Uterus (tissue), 3 donors: ENCODE measurements at regions not wholly inside any gene's neighbourhood (a gene's known extent, or its start where the extent isn't known, plus 50 kb on each side); places are given as distances from the start of the nearest gene placed in this dataset.

ENCODE experiments used
- DNase-seq, 2 donors: peaks; one replicate each; pipeline ENCODE4 v3.0.0-alpha.2; 2019 to 2020
- H3K27ac ChIP-seq, 2 donors: fragments of 200-600 bp; sonication (generic); 1 replicate in 1 of 2; 2 replicates in 1 of 2; pipeline ENCODE4 v1.5.1; 2016 to 2018
- H3K27me3 ChIP-seq, 2 donors: fragments of 200-600 bp; sonication (generic); one replicate each; pipeline ENCODE4 v1.5.1; 2018 to 2019; ENCODE audit warnings: control low read depth in 1 of 2
- H3K36me3 ChIP-seq, 2 donors: fragments of 200-600 bp; sonication (generic); one replicate each; pipeline ENCODE4 v1.5.1; 2019; ENCODE audit warnings: control low read depth in 1 of 2
- H3K4me1 ChIP-seq, 2 donors: fragments of 200-600 bp; sonication (generic); one replicate each; pipeline ENCODE4 v1.5.1; 2018 to 2019; ENCODE audit warnings: control low read depth in 1 of 2
- H3K4me3 ChIP-seq, 2 donors: fragments of 200-600 bp; sonication (generic); 1 replicate in 1 of 2; 2 replicates in 1 of 2; pipeline ENCODE4 v1.5.1; 2018 to 2019; ENCODE audit warnings: mild to moderate bottlenecking in 1 of 2
- H3K9me3 ChIP-seq, 2 donors: fragments of 200-600 bp; sonication (generic); one replicate each; pipeline ENCODE4 v1.5.1; 2019; ENCODE audit warnings: control low read depth in 1 of 2
- CTCF ChIP-seq, 4 experiments: fragments of 200-600 bp in 2 of 4; fragments of 450-650 bp in 2 of 4; sonication (generic) in 2 of 4; IDR thresholded peaks; one replicate each; pipeline ENCODE4 v1.5.1; 2016 to 2019; ENCODE audit warnings: antibody characterized with exemption in 4 of 4, mild to moderate bottlenecking in 2 of 4, moderate library complexity in 1 of 4
- POLR2A ChIP-seq, 2 donors: fragments of 450-650 bp; IDR thresholded peaks; one replicate each; pipeline ENCODE4 v1.6.1; 2016; ENCODE audit warnings: antibody characterized with exemption in 2 of 2, mild to moderate bottlenecking in 1 of 2, moderate library complexity in 1 of 2
- intact Hi-C: fragments of 100-400 bp; cut with DNase I; formaldehyde crosslinking; loops from one replicate; pipeline ENCODE4 v1.15.1; 2023; ENCODE audit warnings: low total_unique reads
- donor health status: DM: yes; HTN: yes; CAD: no.

GRCh38 chr13:63855457-63856118 is 2439.9 kb upstream of the PCDH20 start:
- H3K9me3 ChIP-seq: no peaks in the 10 kb centered on the region
- no peaks in the 10 kb centered on the region for H3K27me3 ChIP-seq
- no peak overlapping the region for H3K4me3 ChIP-seq
- H3K27ac ChIP-seq: no peak overlapping the region
- intact Hi-C loops: no loop called here
- TF ChIP-seq CTCF (IDR thresholded peaks at IDR 0.05) (no peak), POLR2A (IDR thresholded peaks at IDR 0.05) (no peak)
- DNase-seq: no peak
- no peaks in the 10 kb centered on the region for H3K4me1 ChIP-seq
- no peaks in the 10 kb centered on the region for H3K36me3 ChIP-seq

GRCh38 chr13:63853816-63854215 is 2438.2 kb upstream of the PCDH20 start:
- no peak overlapping the region for H3K27ac ChIP-seq
- intact Hi-C loops: no loop called here
- no peaks in the 10 kb centered on the region for H3K27me3 ChIP-seq
- H3K4me3 ChIP-seq: no peak overlapping the region
- no peak for DNase-seq
- no peaks in the 10 kb centered on the region for H3K4me1 ChIP-seq
- H3K9me3 ChIP-seq: no peaks in the 10 kb centered on the region
- no peak for TF ChIP-seq POLR2A (IDR thresholded peaks at IDR 0.05)
- no peak for TF ChIP-seq CTCF (IDR thresholded peaks at IDR 0.05)
- no peaks in the 10 kb centered on the region for H3K36me3 ChIP-seq

GRCh38 chr13:63851526-63851925 is 2435.9 kb upstream of the PCDH20 start:
- Histone ChIP-seq H3K4me3 (no peak overlapping the region), H3K27ac (no peak overlapping the region), H3K36me3 (no peaks in the 10 kb centered on the region), H3K4me1 (no peaks in the 10 kb centered on the region), H3K9me3 (no peaks in the 10 kb centered on the region), H3K27me3 (no peaks in the 10 kb centered on the region)
- DNase-seq: no peak
- TF ChIP-seq CTCF (IDR thresholded peaks at IDR 0.05) (no peak), POLR2A (IDR thresholded peaks at IDR 0.05) (no peak)
- intact Hi-C loops: no loop called here

GRCh38 chr13:63843766-63844699 is 2428.4 kb upstream of the PCDH20 start:
- no peaks in the 10 kb centered on the region for H3K9me3 ChIP-seq
- TF ChIP-seq POLR2A (IDR thresholded peaks at IDR 0.05) (no peak), CTCF (IDR thresholded peaks at IDR 0.05) (no peak)
- H3K36me3 ChIP-seq: no peaks in the 10 kb centered on the region
- DNase-seq: no peak
- intact Hi-C loops: no loop called here
- H3K27me3 ChIP-seq: no peaks in the 10 kb centered on the region
- H3K4me1 ChIP-seq: no peaks in the 10 kb centered on the region
- H3K27ac ChIP-seq: no peak overlapping the region
- no peak overlapping the region for H3K4me3 ChIP-seq

- no peak for TF ChIP-seq POLR2A (IDR thresholded peaks at IDR 0.05)
- TF ChIP-seq CTCF (IDR thresholded peaks at IDR 0.05): no peak
- no peak for DNase-seq
- Histone ChIP-seq H3K4me1 (no peaks in the 10 kb centered on the region), H3K4me3 (no peak overlapping the region), H3K27me3 (no peaks in the 10 kb centered on the region), H3K27ac (no peak overlapping the region), H3K9me3 (no peaks in the 10 kb centered on the region), H3K36me3 (no peaks in the 10 kb centered on the region)
- intact Hi-C loops: no loop called here
Observed at GRCh38 chr13:63842102-63842501, 2426.5 kb upstream of the PCDH20 start.
